ENCODE measurements at regions not wholly inside any gene's neighbourhood (a gene's known extent, or its start where the extent isn't known, plus 50 kb on each side); places are given as distances from the start of the nearest gene placed in this dataset.

DNA sequence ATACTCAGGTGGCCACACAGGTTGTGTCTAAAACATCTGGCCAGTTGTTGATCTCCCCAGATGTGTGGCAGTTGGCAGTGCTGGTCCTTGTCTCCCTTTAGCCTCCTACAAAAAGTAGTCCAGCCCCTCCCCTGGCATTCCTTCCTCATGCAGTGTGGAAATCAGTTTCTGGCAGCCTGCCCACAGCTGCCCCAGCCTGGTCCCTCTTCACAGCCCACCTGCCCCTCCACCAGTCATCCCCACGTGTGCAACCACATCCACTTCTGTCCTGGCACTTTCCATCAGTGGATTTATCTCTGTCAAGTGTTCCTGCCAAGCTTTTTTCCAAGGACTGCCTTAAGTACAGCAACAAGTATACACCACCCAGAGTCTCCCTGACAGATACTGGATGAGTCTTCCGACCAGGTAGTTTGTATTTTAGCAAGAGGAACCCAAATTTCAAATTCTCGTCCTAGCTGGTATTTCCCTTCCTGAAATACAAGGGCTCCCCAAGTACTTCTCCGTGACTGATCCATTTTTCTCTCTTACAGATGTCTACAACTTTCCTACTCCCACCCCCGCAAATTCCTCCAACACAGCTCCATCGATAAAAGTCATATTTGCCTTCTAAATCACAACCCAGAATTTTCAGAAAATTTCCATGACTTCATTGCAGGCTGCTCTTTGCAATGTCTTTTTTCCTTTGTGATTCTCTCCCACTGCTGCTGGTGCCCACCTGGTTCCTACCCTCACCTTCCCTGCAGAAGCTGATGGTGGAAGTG is 313.5 kb downstream of the FOXO1 start:
- TF ChIP-seq SIN3A (IDR thresholded peaks at IDR 0.05; ENCODE audit: borderline replicate concordance, insufficient read depth, low read length) = no peak
- no peak for TF ChIP-seq TAF1 (IDR thresholded peaks at IDR 0.05; ENCODE audit: borderline replicate concordance, insufficient read depth, low read length)

Data from PFSK-1 (cell line).